Small intestine (tissue), 7 donors: ENCODE measurements at regions not wholly inside any gene's neighbourhood (a gene's known extent, or its start where the extent isn't known, plus 50 kb on each side); places are given as distances from the start of the nearest gene placed in this dataset.

Experiments
- DNase-seq, 2 donors: peaks; one replicate each; pipeline versions ENCODE4 v3.0.0 to v3.0.0-alpha.2; 2013
- FAIRE-seq: peaks from 2 replicates; lab custom pipeline; 2012; peaks lifted over from hg19 to GRCh38; lab: Jason Lieb, UNC
- H3K27ac ChIP-seq, 3 donors: one replicate each; pipeline ENCODE4 v1.5.1; 2013; ENCODE audit warnings: low read length in 2 of 3, mild to moderate bottlenecking in 2 of 3, control low read depth in 1 of 3, inconsistent platforms in 1 of 3, low read depth in 1 of 3, moderate library complexity in 1 of 3
- H3K27me3 ChIP-seq, 3 donors: one replicate each; pipeline ENCODE4 v1.6.1; 2013; ENCODE audit warnings: low read length in 3 of 3, inconsistent platforms in 1 of 3; ENCODE audit not compliant: control insufficient read depth in 3 of 3, insufficient read depth in 3 of 3
- H3K36me3 ChIP-seq, 3 donors: one replicate each; pipeline ENCODE4 v1.6.1; 2013; ENCODE audit warnings: low read length in 3 of 3, inconsistent platforms in 1 of 3, low read depth in 1 of 3, mild to moderate bottlenecking in 1 of 3, moderate library complexity in 1 of 3; ENCODE audit not compliant: control insufficient read depth in 3 of 3, insufficient read depth in 2 of 3
- H3K4me1 ChIP-seq, 3 donors: one replicate each; pipeline ENCODE4 v1.6.1; 2013; ENCODE audit warnings: low read length in 2 of 3, inconsistent platforms in 1 of 3, low read depth in 1 of 3, mild to moderate bottlenecking in 1 of 3, moderate library complexity in 1 of 3; ENCODE audit not compliant: control insufficient read depth in 3 of 3, insufficient read depth in 2 of 3
- H3K4me3 ChIP-seq, 3 donors: one replicate each; pipeline ENCODE4 v1.5.1; 2013; ENCODE audit warnings: low read length in 3 of 3, control low read depth in 1 of 3, inconsistent platforms in 1 of 3, low read depth in 1 of 3, mild to moderate bottlenecking in 1 of 3, moderate library complexity in 1 of 3
- H3K9me3 ChIP-seq, 2 donors: one replicate each; pipeline ENCODE4 v1.6.1; 2013; ENCODE audit warnings: low read depth in 1 of 2, low read length in 1 of 2; ENCODE audit not compliant: control insufficient read depth in 2 of 2, insufficient read depth in 1 of 2
- WGBS, 3 donors: extraction: QIAGEN DNeasy Blood & Tissue Kit; methylation state at CpG; one replicate each; pipeline ENCODE4 v1.1.7; 2013; 5-methylcytosine and 5-hydroxymethylcytosine counted together
- donor health status: healthy with polysubstance abuse.
- donor health status: control.
- donor health status: control.
- donor health status: Bipolar disorder and iron deficiency.
- donor health status: healthy.

GRCh38 chr10:128456271-128456670 lies 330.0 kb upstream of the MKI67 start:
- Histone ChIP-seq H3K9me3 (peaks cover 0 to 5% of the 10 kb centered on the region in 2 donors), H3K36me3 (no peaks in the 10 kb centered on the region), H3K27ac (no peak overlapping the region), H3K4me3 (no peak overlapping the region), H3K4me1 (no peaks in the 10 kb centered on the region), H3K27me3 (no peaks in the 10 kb centered on the region)
- WGBS, 3 donors = 77 to 86% (median 78%) methylated on average over 7 of the region's 7 CpGs
- FAIRE-seq (no peak), DNase-seq (no peak)

GRCh38 chr10:128457136-128457535 lies 330.9 kb upstream of the MKI67 start:
- Histone ChIP-seq H3K4me3 (no peak overlapping the region), H3K9me3 (peaks cover 0 to 5% of the 10 kb centered on the region in 2 donors), H3K4me1 (no peaks in the 10 kb centered on the region), H3K36me3 (no peaks in the 10 kb centered on the region), H3K27ac (no peak overlapping the region), H3K27me3 (no peaks in the 10 kb centered on the region)
- FAIRE-seq (no peak), DNase-seq (no peak)
- WGBS, 3 donors = 81 to 86% (median 84%) methylated on average over 10 of the region's 10 CpGs

- 79 to 82% (median 80%) methylated on average over 6 of the region's 6 CpGs for WGBS, 3 donors
- Histone ChIP-seq H3K27me3 (no peaks in the 10 kb centered on the region), H3K27ac (no peak overlapping the region), H3K9me3 (peaks cover 0 to 5% of the 10 kb centered on the region in 2 donors), H3K4me1 (no peaks in the 10 kb centered on the region), H3K36me3 (no peaks in the 10 kb centered on the region), H3K4me3 (no peak overlapping the region)
- DNase-seq (no peak), FAIRE-seq (no peak)
Measured at GRCh38 chr10:128461991-128462390, 335.8 kb upstream of the MKI67 start.

- 50 to 70% (median 69%) methylated on average over 7 of the region's 7 CpGs for WGBS, 3 donors
- peaks cover 0 to 1% of the 10 kb centered on the region in 2 donors for H3K9me3 ChIP-seq
- no peak overlapping the region for H3K4me3 ChIP-seq
- no peak for DNase-seq
- no peak for FAIRE-seq
- H3K36me3 ChIP-seq = no peaks in the 10 kb centered on the region
- no peaks in the 10 kb centered on the region for H3K4me1 ChIP-seq
- H3K27me3 ChIP-seq = no peaks in the 10 kb centered on the region
- no peak overlapping the region for H3K27ac ChIP-seq
Measured at GRCh38 chr10:128462844-128463243, 336.6 kb upstream of the MKI67 start.

DNA sequence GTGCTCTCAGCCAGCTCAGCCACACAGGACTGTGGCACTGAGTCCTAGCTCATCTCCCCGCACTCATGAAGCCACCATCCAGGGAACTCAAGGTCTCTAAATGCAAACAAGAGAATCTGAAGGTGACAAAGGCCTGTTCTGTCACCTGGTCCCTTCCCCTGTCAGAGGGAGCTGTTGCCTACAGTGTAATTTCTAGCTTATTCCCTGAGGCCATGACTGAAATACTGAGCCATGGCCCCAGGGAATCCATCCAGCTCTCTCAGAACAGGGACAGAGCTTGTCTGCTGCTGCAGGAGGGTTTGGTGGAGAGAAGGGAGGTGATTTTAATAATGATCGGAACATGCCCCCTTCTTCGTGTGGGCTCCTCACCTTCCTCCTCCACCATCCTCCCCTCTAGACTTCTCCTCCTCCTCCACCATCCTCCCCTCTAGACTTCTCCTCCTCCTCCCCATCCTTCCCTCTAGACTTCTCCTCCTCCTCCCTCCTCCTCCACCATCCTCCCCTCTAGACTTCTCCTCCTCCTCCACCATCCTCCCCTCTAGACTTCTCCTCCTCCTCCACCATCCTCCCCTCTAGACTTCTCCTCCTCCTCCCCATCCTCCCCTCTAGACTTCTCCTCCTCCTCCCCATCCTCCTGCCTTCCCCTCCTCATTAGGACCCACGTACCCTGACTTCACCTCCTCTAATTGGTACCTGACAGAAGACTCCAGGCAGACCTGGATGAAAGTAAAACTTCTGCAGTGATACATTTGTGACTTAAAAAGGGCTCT lies 338.0 kb upstream of the MKI67 start:
- Histone ChIP-seq H3K27ac (no peak overlapping the region), H3K36me3 (no peaks in the 10 kb centered on the region), H3K9me3 (no peaks in the 10 kb centered on the region), H3K4me3 (no peak overlapping the region), H3K4me1 (no peaks in the 10 kb centered on the region), H3K27me3 (no peaks in the 10 kb centered on the region)
- DNase-seq (peak; percentile 27 to 59), FAIRE-seq (peak; percentile 100)
- 75 to 91% (median 88%) methylated on average over 4 of the region's 4 CpGs for WGBS, 3 donors

DNA sequence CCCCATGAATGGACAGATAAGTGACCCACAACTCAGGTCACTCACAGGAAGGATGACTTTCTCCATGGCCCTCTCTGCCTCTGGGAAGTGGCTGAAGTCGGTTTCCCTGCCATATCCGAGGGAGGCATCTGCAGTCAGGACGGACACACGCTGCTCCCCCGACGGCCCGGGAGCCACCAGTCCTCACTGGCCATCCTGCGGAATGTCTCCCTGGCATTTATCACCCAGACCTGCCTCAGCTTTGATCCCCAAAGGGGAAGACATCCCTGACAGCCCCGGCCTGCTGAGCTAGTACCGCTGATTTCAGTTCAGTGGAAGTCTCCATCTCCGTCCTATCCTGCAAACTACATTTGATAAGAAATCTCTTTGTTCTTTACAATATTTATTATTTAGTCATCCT lies 339.5 kb upstream of the MKI67 start:
- H3K4me3 ChIP-seq = no peak overlapping the region
- H3K36me3 ChIP-seq = no peaks in the 10 kb centered on the region
- WGBS, 3 donors = 78 to 83% (median 79%) methylated on average over 11 of the region's 11 CpGs
- H3K4me1 ChIP-seq = no peaks in the 10 kb centered on the region
- no peaks in the 10 kb centered on the region for H3K27me3 ChIP-seq
- H3K27ac ChIP-seq = no peak overlapping the region
- DNase-seq (no peak), FAIRE-seq (no peak)
- no peaks in the 10 kb centered on the region for H3K9me3 ChIP-seq

DNA sequence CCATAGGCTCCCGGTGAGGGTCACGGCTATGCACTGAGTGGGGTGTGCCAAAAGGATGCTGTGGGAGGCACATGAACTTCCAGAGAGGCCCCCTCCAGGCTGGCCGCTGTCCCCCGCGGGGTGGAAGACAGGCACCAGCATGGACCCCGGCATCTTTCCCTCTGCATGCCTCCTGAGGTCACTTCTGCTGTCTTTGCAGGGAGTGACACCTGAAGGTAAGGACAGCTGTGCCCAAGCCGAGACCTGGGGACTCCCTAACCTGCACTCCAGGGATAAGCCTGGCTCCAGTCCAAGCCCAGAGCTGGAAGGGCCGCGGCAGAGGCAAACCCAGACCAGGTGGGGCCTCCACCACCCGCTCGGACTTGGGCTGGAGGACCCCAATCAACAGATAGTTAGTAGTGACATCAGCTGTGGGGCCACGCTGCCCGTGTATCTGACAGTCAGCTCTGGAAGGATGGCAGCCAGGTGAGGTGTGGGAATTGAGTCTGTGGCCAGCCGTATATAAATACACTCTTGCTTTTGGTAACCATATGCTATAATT lies 340.7 kb upstream of the MKI67 start:
- FAIRE-seq (no peak), DNase-seq (no peak)
- WGBS, 3 donors = 86 to 93% (median 89%) methylated on average over 14 of the region's 14 CpGs
- no peaks in the 10 kb centered on the region for H3K27me3 ChIP-seq
- H3K36me3 ChIP-seq = no peaks in the 10 kb centered on the region
- no peaks in the 10 kb centered on the region for H3K4me1 ChIP-seq
- H3K27ac ChIP-seq = no peak overlapping the region
- H3K4me3 ChIP-seq = no peak overlapping the region
- H3K9me3 ChIP-seq = no peaks in the 10 kb centered on the region

DNA sequence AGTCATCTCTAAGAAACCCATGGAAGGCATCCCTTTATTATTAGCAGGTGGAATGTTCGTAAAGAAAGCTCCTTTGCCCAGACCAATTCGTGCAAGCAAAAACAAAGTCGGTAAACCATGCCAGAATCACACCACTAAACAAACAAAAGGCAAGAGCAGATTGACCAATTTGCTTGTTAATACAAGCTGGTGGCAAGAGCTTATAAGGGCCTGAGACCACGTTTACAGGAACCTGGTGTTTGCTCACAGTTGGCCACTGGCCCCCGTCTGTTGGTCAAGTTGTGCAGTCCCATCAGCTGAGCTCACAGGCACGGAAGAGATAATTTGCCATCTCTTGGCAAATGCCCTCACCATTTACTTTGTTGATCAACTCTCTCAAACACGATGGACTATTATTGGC lies 342.2 kb upstream of the MKI67 start:
- H3K27me3 ChIP-seq = no peaks in the 10 kb centered on the region
- H3K4me1 ChIP-seq = no peaks in the 10 kb centered on the region
- DNase-seq (no peak), FAIRE-seq (no peak)
- WGBS, 3 donors = 64 to 75% (median 69%) methylated on average over 7 of the region's 7 CpGs
- H3K9me3 ChIP-seq = no peaks in the 10 kb centered on the region
- no peaks in the 10 kb centered on the region for H3K36me3 ChIP-seq
- no peak overlapping the region for H3K27ac ChIP-seq
- no peak overlapping the region for H3K4me3 ChIP-seq
